ENCODE measurements at regions not wholly inside any gene's neighbourhood (a gene's known extent, or its start where the extent isn't known, plus 50 kb on each side); places are given as distances from the start of the nearest gene placed in this dataset.

DNA sequence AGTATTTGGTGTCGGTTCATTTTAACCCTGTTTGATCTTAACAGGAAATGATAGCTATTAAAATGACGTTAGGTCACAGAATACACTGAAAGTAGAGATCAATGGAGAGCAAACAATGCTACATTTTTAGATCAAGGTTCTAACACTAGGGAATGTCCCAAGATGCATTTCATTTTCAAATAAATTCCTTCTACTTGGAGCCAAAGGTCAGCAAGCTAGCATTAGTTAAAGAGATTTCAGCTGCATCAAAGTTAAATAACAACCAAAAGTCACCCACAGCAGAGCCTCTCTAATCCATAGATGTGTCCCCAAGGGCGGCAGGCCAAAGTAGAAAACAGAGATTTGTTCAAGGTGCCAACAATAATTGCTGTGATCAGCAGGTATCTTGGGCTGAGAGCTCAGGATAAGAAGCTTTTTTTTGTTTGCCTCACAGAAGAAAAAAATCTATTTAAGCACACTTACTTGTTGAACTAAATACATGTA is 1233.6 kb upstream of the TMEFF2 start (continued):
- TF ChIP-seq, protein P1, sequence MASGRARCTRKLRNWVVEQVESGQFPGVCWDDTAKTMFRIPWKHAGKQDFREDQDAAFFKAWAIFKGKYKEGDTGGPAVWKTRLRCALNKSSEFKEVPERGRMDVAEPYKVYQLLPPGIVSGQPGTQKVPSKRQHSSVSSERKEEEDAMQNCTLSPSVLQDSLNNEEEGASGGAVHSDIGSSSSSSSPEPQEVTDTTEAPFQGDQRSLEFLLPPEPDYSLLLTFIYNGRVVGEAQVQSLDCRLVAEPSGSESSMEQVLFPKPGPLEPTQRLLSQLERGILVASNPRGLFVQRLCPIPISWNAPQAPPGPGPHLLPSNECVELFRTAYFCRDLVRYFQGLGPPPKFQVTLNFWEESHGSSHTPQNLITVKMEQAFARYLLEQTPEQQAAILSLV (CRISPR knock-in tag; IDR thresholded peaks at IDR 0.05; ENCODE audit: borderline replicate concordance): no peak
- peak; percentile 35; the same call in 1 of the 2 replicates for TF ChIP-seq ZSCAN25 (CRISPR knock-in tag; IDR thresholded peaks at IDR 0.05)
- TF ChIP-seq ZFP36L2 (CRISPR knock-in tag; IDR thresholded peaks at IDR 0.05): no peak
- peak; percentile 100 for TF ChIP-seq HMG20A (CRISPR knock-in tag; IDR thresholded peaks at IDR 0.05; ENCODE audit: borderline replicate concordance)
- TF ChIP-seq ZBTB21 (CRISPR knock-in tag; IDR thresholded peaks at IDR 0.05): peak; percentile 30; the same call in 1 of the 2 replicates
- TF ChIP-seq ZNF431 (CRISPR knock-in tag; IDR thresholded peaks at IDR 0.05; ENCODE audit: borderline replicate concordance, low read depth): no peak; the same call in 1 of the 2 replicates
- TF ChIP-seq IRF2 (CRISPR knock-in tag; IDR thresholded peaks at IDR 0.05): peak; percentile 84
- TF ChIP-seq ETV5 (CRISPR knock-in tag; IDR thresholded peaks at IDR 0.05; ENCODE audit: borderline replicate concordance): peak; percentile 81; the same call in 1 of the 2 replicates
- TF ChIP-seq HNRNPUL1 (IDR thresholded peaks at IDR 0.05; ENCODE audit: low read depth, low read length): peak; percentile 81
- TF ChIP-seq, protein P2, sequence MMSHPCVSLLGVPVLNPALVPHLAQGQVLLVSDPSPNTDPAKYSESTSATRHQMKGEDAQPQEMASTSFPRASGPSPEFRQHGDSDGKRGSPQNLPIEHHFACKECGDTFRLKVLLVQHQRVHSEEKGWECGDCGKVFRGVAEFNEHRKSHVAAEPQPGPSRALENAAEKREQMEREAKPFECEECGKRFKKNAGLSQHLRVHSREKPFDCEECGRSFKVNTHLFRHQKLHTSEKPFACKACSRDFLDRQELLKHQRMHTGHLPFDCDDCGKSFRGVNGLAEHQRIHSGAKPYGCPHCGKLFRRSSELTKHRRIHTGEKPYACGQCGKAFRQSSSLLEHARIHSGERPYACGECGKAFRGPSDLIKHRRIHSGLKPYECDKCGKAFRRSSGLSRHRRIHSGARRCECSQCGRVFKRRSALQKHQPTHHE (CRISPR knock-in tag; IDR thresholded peaks at IDR 0.05; ENCODE audit: borderline replicate concordance): no peak
- TF ChIP-seq BCL6 (CRISPR knock-in tag; IDR thresholded peaks at IDR 0.05): peak; percentile 90
- TF ChIP-seq, protein P3, sequence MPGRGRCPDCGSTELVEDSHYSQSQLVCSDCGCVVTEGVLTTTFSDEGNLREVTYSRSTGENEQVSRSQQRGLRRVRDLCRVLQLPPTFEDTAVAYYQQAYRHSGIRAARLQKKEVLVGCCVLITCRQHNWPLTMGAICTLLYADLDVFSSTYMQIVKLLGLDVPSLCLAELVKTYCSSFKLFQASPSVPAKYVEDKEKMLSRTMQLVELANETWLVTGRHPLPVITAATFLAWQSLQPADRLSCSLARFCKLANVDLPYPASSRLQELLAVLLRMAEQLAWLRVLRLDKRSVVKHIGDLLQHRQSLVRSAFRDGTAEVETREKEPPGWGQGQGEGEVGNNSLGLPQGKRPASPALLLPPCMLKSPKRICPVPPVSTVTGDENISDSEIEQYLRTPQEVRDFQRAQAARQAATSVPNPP (CRISPR knock-in tag; IDR thresholded peaks at IDR 0.05): peak; percentile 90
- no peak for TF ChIP-seq ZFYVE20 (CRISPR knock-in tag; IDR thresholded peaks at IDR 0.05; ENCODE audit: borderline replicate concordance, low read depth)
- peak; percentile 75; the same call in 1 of the 2 replicates for TF ChIP-seq KLF11 (CRISPR knock-in tag; IDR thresholded peaks at IDR 0.05)
- TF ChIP-seq ZSCAN5A (CRISPR knock-in tag; IDR thresholded peaks at IDR 0.05; ENCODE audit: borderline replicate concordance): peak; percentile 69; the same call in 1 of the 2 replicates
- peak; percentile 93; the same call in 1 of the 2 replicates for TF ChIP-seq LCORL (IDR thresholded peaks at IDR 0.05)
- TF ChIP-seq LCORL (CRISPR knock-in tag; IDR thresholded peaks at IDR 0.05): peak; percentile 72; the same call in 1 of the 2 replicates
- TF ChIP-seq ZFX (CRISPR knock-in tag; IDR thresholded peaks at IDR 0.05; ENCODE audit: low read depth): no peak
- TF ChIP-seq HDAC1 (CRISPR knock-in tag; IDR thresholded peaks at IDR 0.05): peak; percentile 94
- peak; percentile 42; the same call in 1 of the 2 replicates for TF ChIP-seq KDM4B (CRISPR knock-in tag; IDR thresholded peaks at IDR 0.05)
- TF ChIP-seq HOMEZ (CRISPR knock-in tag; IDR thresholded peaks at IDR 0.05; ENCODE audit: low read depth): peak; percentile 99
- peak; percentile 98 for TF ChIP-seq NCOA2 (CRISPR knock-in tag; IDR thresholded peaks at IDR 0.05)
- peak; percentile 99 for TF ChIP-seq TBX2 (CRISPR knock-in tag; IDR thresholded peaks at IDR 0.05; ENCODE audit: borderline replicate concordance)
